ENCODE measurements at regions not wholly inside any gene's neighbourhood (a gene's known extent, or its start where the extent isn't known, plus 50 kb on each side); places are given as distances from the start of the nearest gene placed in this dataset.

- DNase-seq (ENCODE audit: low read depth), result no peak
Measured at GRCh38 chr11:95692526-95693260, 96.9 kb downstream of the FAM76B start.

GRCh38 chr11:95690100-95690499 is 99.5 kb downstream of the FAM76B start:
- no peak for DNase-seq (ENCODE audit: low read depth)

- DNase-seq (ENCODE audit: low read depth), result no peak
Measured at GRCh38 chr11:95688501-95689222, 100.9 kb downstream of the FAM76B start.

DNA sequence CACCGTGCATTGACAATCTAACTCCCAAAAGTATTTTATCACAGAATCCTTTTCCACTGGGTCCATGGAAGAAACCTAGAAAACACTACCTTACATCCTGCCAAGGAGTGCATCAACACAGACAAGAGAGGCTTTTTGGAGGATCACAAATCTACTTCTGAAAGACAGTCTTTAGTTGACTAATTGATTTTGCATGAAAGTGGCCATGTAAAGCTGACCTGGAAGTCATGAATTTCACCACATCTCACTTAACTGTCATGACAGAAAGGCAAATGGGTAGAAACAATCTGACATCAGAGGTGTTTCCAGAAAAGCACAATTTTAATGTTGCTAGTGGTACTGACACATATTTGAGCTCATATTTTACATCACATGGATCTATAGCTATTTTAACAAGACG is 101.6 kb downstream of the FAM76B start:
- no peak for DNase-seq (ENCODE audit: low read depth)

DNA sequence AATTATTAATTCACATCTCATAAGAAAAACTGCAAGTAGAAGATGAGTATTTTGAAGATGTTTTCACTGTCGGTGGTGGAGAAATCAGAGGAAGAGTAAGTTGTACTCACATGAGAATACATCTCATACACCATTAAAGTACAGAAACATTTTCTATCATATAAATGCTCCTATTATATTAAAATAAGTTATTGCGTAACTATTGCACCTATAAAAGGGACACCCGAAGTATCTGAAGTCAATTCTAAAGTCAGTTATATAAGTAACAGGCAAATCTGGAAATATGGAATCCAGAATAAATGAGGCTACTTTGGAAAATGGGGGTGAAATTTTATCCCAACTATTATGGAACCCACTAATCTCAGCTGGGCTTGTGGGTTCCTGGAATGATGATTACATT is 103.3 kb downstream of the FAM76B start:
- DNase-seq (ENCODE audit: low read depth), result no peak

DNA sequence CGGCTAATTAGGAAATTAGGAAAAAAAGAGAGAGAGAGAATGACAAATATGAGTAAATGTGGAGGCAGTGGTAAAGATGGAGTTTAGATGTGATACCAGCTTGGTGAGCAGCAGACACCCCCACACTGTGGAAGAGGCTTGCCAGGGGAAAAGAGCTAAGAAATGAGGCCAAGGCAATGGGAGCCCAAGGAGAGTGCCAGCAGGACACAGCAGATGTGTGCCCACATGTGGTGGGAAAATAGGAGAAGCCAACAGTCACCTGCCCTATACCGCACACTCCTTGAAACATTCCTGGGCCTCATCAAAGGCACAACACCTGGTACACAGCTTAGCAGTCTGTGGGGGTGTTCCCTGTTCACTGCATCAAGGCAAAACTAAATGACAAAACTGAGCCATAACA is 104.9 kb downstream of the FAM76B start:
- no peak for DNase-seq (ENCODE audit: low read depth)

GRCh38 chr11:95684170-95684569 is 105.4 kb downstream of the FAM76B start:
- no peak for DNase-seq (ENCODE audit: low read depth)

- no peak for DNase-seq (ENCODE audit: low read depth)
Measured at GRCh38 chr11:95682552-95682951, 107.0 kb downstream of the FAM76B start.

DNA sequence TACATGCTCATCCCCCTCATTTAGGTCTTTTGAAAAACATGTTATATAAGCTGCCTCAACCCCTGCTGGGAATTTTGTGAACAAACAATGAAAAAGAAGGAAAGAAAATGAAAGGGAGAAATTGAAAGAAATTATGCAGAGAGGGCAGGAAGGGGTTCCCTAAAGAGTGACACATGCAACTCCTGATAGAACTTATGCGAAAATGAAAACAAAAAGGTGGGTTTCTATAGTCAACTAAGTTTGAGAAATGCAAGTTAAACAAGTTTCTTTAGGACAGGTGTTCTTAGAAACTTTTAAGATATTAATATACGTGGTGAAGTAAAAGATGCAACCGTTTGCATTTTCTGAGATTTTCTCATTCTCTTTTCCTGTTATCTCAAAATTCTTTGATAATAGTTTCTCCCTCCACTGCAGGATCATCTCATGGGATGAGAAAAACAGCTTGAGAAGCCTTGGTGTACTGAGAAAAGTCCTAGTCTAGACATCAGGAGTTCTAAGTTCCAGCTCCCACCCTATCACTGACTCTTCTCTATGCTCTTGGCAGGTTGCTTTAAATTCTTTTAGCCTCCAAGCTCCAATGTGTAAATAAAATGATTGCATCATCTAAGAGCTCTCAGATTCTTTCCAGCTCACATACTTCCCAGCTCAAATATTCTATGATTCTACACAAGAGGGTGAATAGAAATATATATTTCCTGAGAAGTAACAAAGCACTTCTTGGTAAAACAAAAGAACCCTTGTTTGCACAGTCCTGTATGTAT is 109.2 kb downstream of the FAM76B start:
- DNase-seq (ENCODE audit: low read depth), result peak; percentile 55

GRCh38 chr11:95678988-95679387 is 110.6 kb downstream of the FAM76B start:
- no peak for DNase-seq (ENCODE audit: low read depth)

- no peak for DNase-seq (ENCODE audit: low read depth)
Measured at GRCh38 chr11:95676308-95676707, 113.3 kb downstream of the FAM76B start.

- no peak for DNase-seq (ENCODE audit: low read depth)
Measured at GRCh38 chr11:95675585-95675984, 114.0 kb downstream of the FAM76B start.

DNA sequence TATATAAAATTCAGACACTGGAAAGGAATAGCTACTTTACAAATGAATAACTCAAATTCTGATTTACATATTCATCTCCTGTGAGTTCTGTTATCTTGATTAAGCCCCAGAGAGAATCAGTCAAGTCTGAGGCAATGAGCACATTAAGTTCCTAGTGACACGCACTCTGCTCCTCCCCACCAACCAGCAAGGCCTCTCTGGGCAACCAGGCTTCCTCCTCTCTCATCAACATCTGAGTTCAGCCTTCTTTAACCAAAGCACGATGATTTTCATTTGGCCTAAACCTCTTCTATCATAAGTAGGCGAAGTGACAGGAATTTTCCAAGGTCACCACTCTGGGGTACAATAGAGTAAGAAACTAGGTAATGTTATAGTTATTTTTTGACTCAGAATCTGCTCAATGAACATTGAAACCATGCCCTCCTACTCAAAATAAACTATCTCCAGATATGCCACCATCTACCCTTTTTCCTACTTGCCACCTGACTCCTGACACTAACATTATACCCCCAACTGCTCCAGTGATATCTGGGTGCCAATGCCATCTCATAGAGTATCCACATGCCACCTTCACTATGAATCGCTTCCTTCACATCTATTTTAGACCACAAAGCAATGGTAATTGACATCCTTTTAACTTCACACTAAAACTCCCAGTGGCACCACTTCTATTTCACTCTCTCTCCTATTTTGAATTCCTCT is 114.8 kb downstream of the FAM76B start:
- DNase-seq (ENCODE audit: low read depth), result no peak

DNA sequence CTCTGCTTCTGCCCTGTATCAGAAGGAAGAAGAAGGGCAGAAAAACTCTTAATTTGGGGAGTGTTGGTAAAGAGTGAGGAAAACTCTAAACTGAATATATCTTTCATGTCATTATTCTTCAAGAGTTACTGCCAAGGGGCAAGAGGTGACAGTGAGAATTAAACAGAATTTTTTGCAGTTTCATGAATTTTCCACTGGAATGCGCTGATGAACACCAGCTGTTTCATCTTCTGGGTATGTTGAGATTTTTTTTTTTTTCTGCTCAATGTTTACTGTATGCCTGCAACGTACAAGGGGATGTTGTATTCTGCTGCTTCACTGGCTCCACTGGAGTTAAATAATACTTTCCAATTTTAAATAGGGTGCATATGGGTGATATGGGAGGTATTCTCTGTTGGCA is 117.8 kb downstream of the FAM76B start:
- DNase-seq (ENCODE audit: low read depth), result no peak

DNA sequence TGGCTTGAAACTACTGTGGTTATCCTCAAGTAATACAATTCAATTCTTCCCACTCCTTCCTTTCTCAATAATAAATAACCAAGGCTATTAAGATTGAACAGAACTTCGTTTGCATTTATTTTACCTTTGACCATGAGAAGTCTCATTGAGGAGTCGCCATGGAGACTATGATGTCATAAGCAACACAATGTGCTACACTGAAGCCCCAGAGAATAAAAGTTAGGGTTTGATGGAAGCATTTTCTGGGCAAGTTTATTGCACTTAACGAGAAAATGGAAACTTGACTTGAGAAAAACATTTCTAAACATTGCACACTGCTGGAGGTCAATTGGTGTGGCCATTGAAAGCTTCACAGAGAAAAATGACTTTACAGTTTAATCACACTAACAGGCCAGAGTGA is 121.5 kb downstream of the FAM76B start:
- DNase-seq (ENCODE audit: low read depth), result no peak

DNA sequence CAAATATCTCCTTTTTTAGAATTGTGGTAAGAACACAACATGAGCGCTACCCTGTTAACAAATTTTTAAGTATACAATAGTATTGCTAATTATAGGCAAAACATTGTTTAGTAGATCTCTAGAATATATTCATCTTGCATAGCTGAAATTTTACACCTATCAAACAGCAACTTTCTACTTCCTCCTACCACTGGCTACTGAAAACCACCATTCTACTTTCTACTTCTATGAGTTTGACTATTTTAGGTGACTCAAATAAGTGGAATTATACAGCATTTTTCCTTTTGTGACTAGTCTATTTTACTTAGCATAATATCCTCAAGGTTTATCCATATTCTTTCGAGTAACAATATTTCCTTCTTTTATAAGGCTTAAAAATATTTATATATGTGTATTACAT is 128.4 kb downstream of the FAM76B start:
- no peak for DNase-seq (ENCODE audit: low read depth)

GRCh38 chr11:95660038-95660437 is 129.5 kb downstream of the FAM76B start:
- no peak for DNase-seq (ENCODE audit: low read depth)

DNA sequence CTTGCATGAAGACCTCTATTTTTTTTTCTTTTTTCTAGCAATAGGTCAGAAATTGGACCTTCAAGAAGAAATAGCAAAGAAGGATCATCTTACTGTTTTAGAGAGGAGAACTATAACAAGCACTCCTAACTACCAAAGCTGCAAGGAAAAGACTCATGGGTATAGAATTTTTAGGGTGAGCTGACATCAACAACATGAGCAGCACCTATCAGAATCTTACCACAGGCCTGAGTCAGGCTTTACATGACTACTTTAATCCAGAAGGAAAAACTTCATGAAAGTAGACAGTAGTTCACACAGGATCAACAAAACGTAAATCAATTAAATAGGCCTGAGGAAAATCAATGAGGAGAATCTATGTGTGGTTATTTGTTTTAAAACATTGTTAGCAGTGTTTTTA is 130.5 kb downstream of the FAM76B start:
- no peak for DNase-seq (ENCODE audit: low read depth)

DNA sequence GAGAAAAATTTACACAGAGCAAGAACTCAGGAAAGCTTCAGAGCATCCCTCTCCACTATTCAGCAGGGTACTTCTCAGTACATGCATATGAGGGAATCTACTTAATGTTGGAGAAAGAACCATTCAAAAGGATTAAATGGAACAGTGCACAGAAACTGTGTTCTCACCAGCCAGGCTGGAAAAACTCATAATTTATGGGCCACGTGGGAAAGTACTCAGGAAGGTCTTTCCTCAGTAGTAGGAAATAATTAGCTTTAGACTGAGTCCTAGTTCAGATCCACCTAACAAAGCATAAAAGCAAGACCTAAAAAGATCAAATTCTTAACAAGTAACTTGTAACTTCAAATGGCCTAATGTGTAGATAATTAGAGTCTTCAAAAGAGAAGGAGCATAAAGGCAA is 134.0 kb downstream of the FAM76B start:
- no peak for DNase-seq (ENCODE audit: low read depth)

DNA sequence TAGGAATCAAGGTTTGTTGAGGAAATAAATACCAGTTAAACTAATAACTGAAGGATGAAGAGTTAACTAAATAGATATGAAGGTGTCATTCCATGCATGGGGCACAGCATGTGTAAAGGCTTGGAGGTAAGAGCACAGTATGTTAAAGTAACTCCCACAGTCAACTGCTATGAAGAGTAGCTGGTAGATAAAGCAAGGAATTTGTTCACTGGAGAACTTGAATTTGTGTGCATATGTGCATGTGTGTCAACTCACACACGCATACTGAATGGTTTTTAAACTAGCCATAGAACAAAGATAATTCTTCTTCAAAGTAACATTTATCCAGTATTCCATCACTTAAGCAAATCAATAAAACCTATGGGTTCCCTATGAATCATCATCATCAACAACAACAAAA is 135.9 kb downstream of the FAM76B start:
- no peak for DNase-seq (ENCODE audit: low read depth)

- DNase-seq (ENCODE audit: low read depth), result no peak
Measured at GRCh38 chr11:95653099-95653498, 136.5 kb downstream of the FAM76B start.

DNA sequence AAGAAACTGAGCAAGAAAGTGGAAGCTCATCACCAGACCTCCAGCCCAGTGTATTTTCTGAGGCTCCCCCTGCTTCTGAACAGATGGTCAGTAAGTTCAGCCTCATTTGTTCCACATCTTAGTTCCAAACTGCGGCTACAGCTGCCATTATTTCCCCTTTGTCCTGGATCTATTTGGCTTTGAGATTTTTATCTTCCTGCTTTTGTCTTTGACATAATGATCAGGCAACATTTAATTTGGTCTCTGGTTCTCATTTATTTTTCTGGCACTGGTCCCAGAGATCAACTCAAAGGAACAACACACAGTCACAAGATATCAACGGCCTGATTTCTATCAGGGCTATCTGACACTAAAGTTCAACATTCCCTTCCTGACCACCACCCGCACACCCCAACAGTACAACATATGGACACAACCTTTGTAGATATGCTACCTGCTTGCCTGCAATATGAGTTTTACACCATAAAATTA is 137.5 kb downstream of the FAM76B start:
- no peak for DNase-seq (ENCODE audit: low read depth)

All from GM04503 (cell line).